Activated T-cell treated with anti-CD3 and anti-CD28 coated beads, Interleukin-2, amount 50 U/mL, for 24 hours (primary cell): ENCODE measurements at regions not wholly inside any gene's neighbourhood (a gene's known extent, or its start where the extent isn't known, plus 50 kb on each side); places are given as distances from the start of the nearest gene placed in this dataset.

Source experiments
- DNase-seq: peaks from one replicate; pipeline ENCODE4 v3.0.0-alpha.2; 2020
- H3K27ac Mint-ChIP-seq: 2 replicates; pipeline ENCODE4 v1.8.0; 2020; ENCODE audit warnings: mild to moderate bottlenecking, mixed read lengths
- H3K27me3 Mint-ChIP-seq: 2 replicates; pipeline ENCODE4 v1.8.0; 2020; ENCODE audit warnings: mixed read lengths
- H3K36me3 Mint-ChIP-seq: 2 replicates; pipeline ENCODE4 v1.8.0; 2020; ENCODE audit warnings: low read depth, mixed read lengths
- H3K4me1 Mint-ChIP-seq: 2 replicates; pipeline ENCODE4 v1.8.0; 2020; ENCODE audit warnings: low read depth, mixed read lengths
- H3K4me3 Mint-ChIP-seq: 2 replicates; pipeline ENCODE4 v1.8.0; 2020; ENCODE audit warnings: mild to moderate bottlenecking, moderate library complexity, mixed read lengths
- H3K9me3 Mint-ChIP-seq: 2 replicates; pipeline ENCODE4 v1.8.0; 2020; ENCODE audit warnings: mixed read lengths

GRCh38 chr1:195954848-195955247, 653.4 kb downstream of the KCNT2 start:
- H3K4me3 Mint-ChIP-seq: no peak overlapping the region
- no peaks in the 10 kb centered on the region for H3K4me1 Mint-ChIP-seq
- no peaks in the 10 kb centered on the region for H3K9me3 Mint-ChIP-seq
- no peaks in the 10 kb centered on the region for H3K27me3 Mint-ChIP-seq
- no peak overlapping the region for H3K27ac Mint-ChIP-seq
- H3K36me3 Mint-ChIP-seq: no peaks in the 10 kb centered on the region
- no peak for DNase-seq

- Mint-ChIP-seq H3K36me3 (no peaks in the 10 kb centered on the region), H3K27ac (no peak overlapping the region), H3K4me3 (no peak overlapping the region), H3K9me3 (no peaks in the 10 kb centered on the region), H3K27me3 (no peaks in the 10 kb centered on the region), H3K4me1 (no peaks in the 10 kb centered on the region)
- DNase-seq: no peak
Measured at GRCh38 chr1:195951313-195951712, 656.9 kb downstream of the KCNT2 start.

GRCh38 chr1:195948123-195948895, 659.9 kb downstream of the KCNT2 start:
- Mint-ChIP-seq H3K4me3 (no peak overlapping the region), H3K9me3 (no peaks in the 10 kb centered on the region), H3K4me1 (no peaks in the 10 kb centered on the region), H3K27ac (no peak overlapping the region), H3K36me3 (no peaks in the 10 kb centered on the region), H3K27me3 (no peaks in the 10 kb centered on the region)
- DNase-seq: no peak

GRCh38 chr1:195946500-195946899, 661.7 kb downstream of the KCNT2 start:
- Mint-ChIP-seq H3K9me3 (no peaks in the 10 kb centered on the region), H3K36me3 (no peaks in the 10 kb centered on the region), H3K27me3 (no peaks in the 10 kb centered on the region), H3K4me1 (no peaks in the 10 kb centered on the region), H3K4me3 (no peak overlapping the region), H3K27ac (no peak overlapping the region)
- DNase-seq: no peak

- H3K9me3 Mint-ChIP-seq: no peaks in the 10 kb centered on the region
- no peaks in the 10 kb centered on the region for H3K4me1 Mint-ChIP-seq
- no peak for DNase-seq
- H3K4me3 Mint-ChIP-seq: no peak overlapping the region
- no peaks in the 10 kb centered on the region for H3K27me3 Mint-ChIP-seq
- H3K27ac Mint-ChIP-seq: no peak overlapping the region
- H3K36me3 Mint-ChIP-seq: no peaks in the 10 kb centered on the region
Measured at GRCh38 chr1:195941795-195942194, 666.4 kb downstream of the KCNT2 start.

- Mint-ChIP-seq H3K36me3 (no peaks in the 10 kb centered on the region), H3K27ac (no peak overlapping the region), H3K9me3 (no peaks in the 10 kb centered on the region), H3K27me3 (no peaks in the 10 kb centered on the region), H3K4me1 (no peaks in the 10 kb centered on the region), H3K4me3 (no peak overlapping the region)
- DNase-seq: no peak
Measured at GRCh38 chr1:195941314-195941713, 666.9 kb downstream of the KCNT2 start.

DNA sequence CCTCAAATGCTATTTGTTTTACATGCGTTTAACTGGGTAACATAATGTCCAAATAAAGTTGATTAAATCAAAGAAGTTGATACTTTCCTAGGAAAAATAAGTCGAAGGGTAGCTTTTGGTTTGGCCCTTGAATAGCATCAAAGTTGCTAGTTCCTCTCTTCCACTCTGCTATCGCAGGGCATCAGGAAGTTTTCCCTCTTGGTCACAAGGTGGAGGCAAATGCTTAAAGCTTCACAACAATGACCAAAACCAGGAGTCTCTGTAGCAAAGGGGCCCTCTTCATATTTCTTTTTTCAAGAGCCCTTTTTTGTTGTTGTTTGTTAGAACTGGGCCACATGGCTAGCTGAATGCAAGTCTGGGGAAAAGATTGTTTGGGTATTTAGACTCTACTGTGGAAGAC, 668.4 kb downstream of the KCNT2 start:
- Mint-ChIP-seq H3K27me3 (no peaks in the 10 kb centered on the region), H3K4me1 (no peaks in the 10 kb centered on the region), H3K4me3 (no peak overlapping the region), H3K36me3 (no peaks in the 10 kb centered on the region), H3K27ac (no peak overlapping the region), H3K9me3 (no peaks in the 10 kb centered on the region)
- DNase-seq: no peak

- Mint-ChIP-seq H3K27me3 (no peaks in the 10 kb centered on the region), H3K36me3 (no peaks in the 10 kb centered on the region), H3K27ac (no peak overlapping the region), H3K4me3 (no peak overlapping the region), H3K4me1 (no peaks in the 10 kb centered on the region), H3K9me3 (no peaks in the 10 kb centered on the region)
- no peak for DNase-seq
Measured at GRCh38 chr1:195934817-195935553, 673.3 kb downstream of the KCNT2 start.

DNA sequence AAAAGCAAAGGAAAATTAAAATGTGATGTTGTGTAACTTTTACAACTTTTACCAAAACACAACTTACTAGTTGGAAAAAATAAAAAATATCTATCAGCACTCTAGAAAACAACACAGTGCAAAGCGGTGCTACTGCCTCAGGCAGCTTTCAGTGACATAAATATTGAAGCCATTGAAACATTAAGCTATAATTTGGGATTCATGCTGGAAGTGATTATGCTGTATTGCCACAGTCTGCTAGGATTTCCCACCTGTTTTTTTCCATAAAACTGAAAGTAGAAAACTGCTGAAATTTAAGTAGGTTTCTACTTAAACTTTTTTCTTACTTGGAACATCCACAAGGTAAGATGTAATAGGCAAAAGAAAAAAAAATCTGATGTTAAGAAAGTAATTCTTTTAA, 674.4 kb downstream of the KCNT2 start:
- H3K27me3 Mint-ChIP-seq: no peaks in the 10 kb centered on the region
- no peak overlapping the region for H3K27ac Mint-ChIP-seq
- no peaks in the 10 kb centered on the region for H3K36me3 Mint-ChIP-seq
- DNase-seq: no peak
- no peaks in the 10 kb centered on the region for H3K4me1 Mint-ChIP-seq
- peaks cover 2% of the 10 kb centered on the region for H3K9me3 Mint-ChIP-seq
- H3K4me3 Mint-ChIP-seq: no peak overlapping the region

DNA sequence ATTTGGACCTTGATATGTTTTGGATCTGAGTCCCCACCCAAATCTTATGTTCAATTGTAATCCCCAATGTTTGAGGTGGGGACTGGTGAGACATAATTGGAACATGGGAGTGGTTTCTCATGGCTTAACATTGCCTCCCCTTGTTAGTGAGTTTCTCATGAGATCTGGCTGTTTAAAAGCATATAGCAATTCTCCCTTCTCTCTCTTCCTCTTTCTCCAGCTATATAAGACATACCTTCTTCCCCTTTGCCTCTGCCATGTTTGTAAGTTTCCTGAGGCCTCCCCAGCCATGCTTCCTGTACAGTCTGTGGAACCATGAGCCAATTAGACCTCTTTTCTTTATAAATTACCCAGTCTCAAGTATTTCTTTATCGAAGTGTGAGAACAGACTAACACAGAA, 692.4 kb downstream of the KCNT2 start:
- H3K27me3 Mint-ChIP-seq: no peaks in the 10 kb centered on the region
- no peaks in the 10 kb centered on the region for H3K4me1 Mint-ChIP-seq
- no peak overlapping the region for H3K4me3 Mint-ChIP-seq
- no peak for DNase-seq
- peaks cover 6% of the 10 kb centered on the region for H3K9me3 Mint-ChIP-seq
- H3K36me3 Mint-ChIP-seq: no peaks in the 10 kb centered on the region
- H3K27ac Mint-ChIP-seq: no peak overlapping the region

GRCh38 chr1:195909061-195909460, 699.2 kb downstream of the KCNT2 start:
- H3K4me1 Mint-ChIP-seq: no peaks in the 10 kb centered on the region
- no peak overlapping the region for H3K4me3 Mint-ChIP-seq
- H3K9me3 Mint-ChIP-seq: no peaks in the 10 kb centered on the region
- no peak for DNase-seq
- H3K36me3 Mint-ChIP-seq: no peaks in the 10 kb centered on the region
- no peak overlapping the region for H3K27ac Mint-ChIP-seq
- no peaks in the 10 kb centered on the region for H3K27me3 Mint-ChIP-seq

DNA sequence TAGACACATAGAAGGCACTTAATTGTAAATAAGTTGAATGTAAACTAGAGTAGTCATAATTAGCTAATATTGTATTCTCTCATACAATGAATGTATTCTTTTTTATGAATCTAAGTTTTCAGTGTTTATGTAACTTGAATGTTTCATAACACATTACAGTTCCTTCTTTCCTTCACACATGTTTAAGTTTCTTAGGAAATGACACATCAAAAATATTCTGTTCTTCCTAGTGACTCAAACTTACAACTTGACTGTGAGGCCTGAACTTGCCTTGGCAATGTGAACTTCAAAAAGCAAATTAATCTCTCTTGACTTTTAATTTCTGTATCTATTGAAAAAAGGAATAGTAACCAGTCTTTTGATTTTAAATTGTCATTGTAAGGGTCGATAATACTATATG, 700.1 kb downstream of the KCNT2 start:
- Mint-ChIP-seq H3K36me3 (no peaks in the 10 kb centered on the region), H3K9me3 (no peaks in the 10 kb centered on the region), H3K27ac (no peak overlapping the region), H3K27me3 (no peaks in the 10 kb centered on the region), H3K4me1 (no peaks in the 10 kb centered on the region), H3K4me3 (no peak overlapping the region)
- no peak for DNase-seq

DNA sequence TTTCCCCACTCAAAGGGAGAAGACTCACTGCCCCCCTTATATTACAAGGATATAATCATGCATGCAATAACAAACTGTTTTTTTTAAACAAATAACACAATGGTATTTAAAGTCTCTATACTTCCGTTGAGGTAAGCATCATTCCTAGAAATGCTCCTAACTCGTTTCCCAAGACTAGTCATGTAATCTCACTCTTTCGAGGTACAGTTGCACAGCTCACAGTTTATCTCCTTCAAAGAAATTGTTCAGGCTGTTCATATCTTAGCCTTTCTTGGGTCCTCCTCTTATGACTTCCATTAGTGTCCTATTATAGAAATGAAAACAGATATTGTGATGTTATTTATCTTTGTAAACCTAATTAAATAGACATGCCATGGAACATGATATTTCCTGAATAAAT, 705.0 kb downstream of the KCNT2 start:
- Mint-ChIP-seq H3K27ac (no peak overlapping the region), H3K4me3 (no peak overlapping the region), H3K9me3 (no peaks in the 10 kb centered on the region), H3K36me3 (no peaks in the 10 kb centered on the region), H3K27me3 (no peaks in the 10 kb centered on the region), H3K4me1 (no peaks in the 10 kb centered on the region)
- no peak for DNase-seq

DNA sequence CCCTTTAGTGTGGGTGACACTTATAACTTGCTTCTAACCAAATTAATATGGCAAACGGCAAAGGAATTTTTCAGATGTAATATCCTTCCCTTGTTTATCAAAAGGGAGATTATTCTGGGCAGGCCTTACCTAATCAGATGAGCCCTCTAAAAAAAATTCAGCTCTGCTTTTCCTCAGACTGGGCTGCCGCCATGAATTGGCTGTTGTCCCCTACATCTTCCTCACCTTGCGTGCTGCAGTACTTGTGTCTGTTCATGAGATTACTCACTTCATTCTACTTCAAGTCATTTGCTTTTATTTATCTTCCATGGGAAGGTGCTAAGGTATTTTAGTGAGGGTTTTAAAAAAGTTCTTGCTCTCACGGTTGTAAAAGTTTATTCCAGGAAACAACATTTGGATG, 705.5 kb downstream of the KCNT2 start:
- H3K27ac Mint-ChIP-seq: no peak overlapping the region
- no peak for DNase-seq
- H3K4me3 Mint-ChIP-seq: no peak overlapping the region
- H3K36me3 Mint-ChIP-seq: no peaks in the 10 kb centered on the region
- no peaks in the 10 kb centered on the region for H3K4me1 Mint-ChIP-seq
- H3K27me3 Mint-ChIP-seq: no peaks in the 10 kb centered on the region
- no peaks in the 10 kb centered on the region for H3K9me3 Mint-ChIP-seq

GRCh38 chr1:195899762-195900352, 708.4 kb downstream of the KCNT2 start:
- H3K27me3 Mint-ChIP-seq: no peaks in the 10 kb centered on the region
- no peaks in the 10 kb centered on the region for H3K9me3 Mint-ChIP-seq
- H3K36me3 Mint-ChIP-seq: no peaks in the 10 kb centered on the region
- no peak overlapping the region for H3K27ac Mint-ChIP-seq
- H3K4me1 Mint-ChIP-seq: no peaks in the 10 kb centered on the region
- H3K4me3 Mint-ChIP-seq: no peak overlapping the region
- no peak for DNase-seq
